ENCODE measurements at regions not wholly inside any gene's neighbourhood (a gene's known extent, or its start where the extent isn't known, plus 50 kb on each side); places are given as distances from the start of the nearest gene placed in this dataset.

- Histone ChIP-seq H3K9me3 (ENCODE audit: low read depth, low read length, poor library complexity, severe bottlenecking) (no peaks in the 10 kb centered on the region), H3K36me3 (ENCODE audit: insufficient read depth, low read length, poor library complexity, severe bottlenecking) (no peaks in the 10 kb centered on the region), H3K4me3 (ENCODE audit: low read depth, low read length, poor library complexity, severe bottlenecking) (no peak overlapping the region), H3K4me1 (ENCODE audit: insufficient read depth, low read length, poor library complexity, severe bottlenecking) (no peaks in the 10 kb centered on the region), H3K27ac (ENCODE audit: low read depth, low read length, poor library complexity, severe bottlenecking) (no peak overlapping the region), H3K27me3 (replicated peaks; ENCODE audit: insufficient read depth, low read depth, low read length, poor library complexity) (no peaks in the 10 kb centered on the region)
- no peak for DNase-seq (ENCODE audit: low spot score)
- ChIA-PET POLR2A (ENCODE audit: low non-redundant PET) (no interaction called here), CTCF (no interaction called here)
- no peak for TF ChIP-seq EZH2 (IDR thresholded peaks at IDR 0.05; ENCODE audit: borderline replicate concordance, low read depth, low read length, poor library complexity, severe bottlenecking)
- TF ChIP-seq CTCF (conservative IDR thresholded peaks at IDR 0.05; ENCODE audit: low read depth, low read length): no peak
- intact Hi-C loops (cut with micrococcal nuclease; ENCODE audit: unreplicated experiment): no loop called here
- no TSS peak for BruUV-seq (replicated peaks)
These were observed 53.4 kb upstream of the COX20 start for GRCh38 chr1:244782056-244782455.

GRCh38 chr1:244783138-244783537 lies 52.3 kb upstream of the COX20 start:
- no peak for DNase-seq (ENCODE audit: low spot score)
- H3K36me3 ChIP-seq (ENCODE audit: insufficient read depth, low read length, poor library complexity, severe bottlenecking): no peaks in the 10 kb centered on the region
- H3K27me3 ChIP-seq (replicated peaks; ENCODE audit: insufficient read depth, low read depth, low read length, poor library complexity): no peaks in the 10 kb centered on the region
- intact Hi-C loops (cut with micrococcal nuclease; ENCODE audit: unreplicated experiment): no loop called here
- H3K4me3 ChIP-seq (ENCODE audit: low read depth, low read length, poor library complexity, severe bottlenecking): no peak overlapping the region
- CTCF ChIA-PET: no interaction called here
- H3K27ac ChIP-seq (ENCODE audit: low read depth, low read length, poor library complexity, severe bottlenecking): no peak overlapping the region
- TF ChIP-seq EZH2 (IDR thresholded peaks at IDR 0.05; ENCODE audit: borderline replicate concordance, low read depth, low read length, poor library complexity, severe bottlenecking) (no peak), CTCF (conservative IDR thresholded peaks at IDR 0.05; ENCODE audit: low read depth, low read length) (no peak)
- no peaks in the 10 kb centered on the region for H3K9me3 ChIP-seq (ENCODE audit: low read depth, low read length, poor library complexity, severe bottlenecking)
- BruUV-seq (replicated peaks): no TSS peak
- H3K4me1 ChIP-seq (ENCODE audit: insufficient read depth, low read length, poor library complexity, severe bottlenecking): no peaks in the 10 kb centered on the region
- POLR2A ChIA-PET (ENCODE audit: low non-redundant PET): no interaction called here
